MG63 (cell line): ENCODE measurements at regions not wholly inside any gene's neighbourhood (a gene's known extent, or its start where the extent isn't known, plus 50 kb on each side); places are given as distances from the start of the nearest gene placed in this dataset.

Source experiments
- DNase-seq: peaks from one replicate; pipeline ENCODE4 v3.0.0-alpha.2; 2020
- H3K27me3 ChIP-seq: fragments of 250-450 bp; sonication (Bioruptor Pico); 2 replicates; pipeline ENCODE4 v1.5.1; 2020; ENCODE audit warnings: mild to moderate bottlenecking, moderate library complexity
- H3K36me3 ChIP-seq: fragments of 250-450 bp; sonication (Bioruptor Pico); 2 replicates; pipeline ENCODE4 v1.5.1; 2020; ENCODE audit warnings: mild to moderate bottlenecking, moderate library complexity
- H3K4me3 ChIP-seq: fragments of 250-450 bp; sonication (Bioruptor Pico); 2 replicates; pipeline ENCODE4 v1.5.1; 2020; ENCODE audit warnings: mild to moderate bottlenecking, moderate library complexity
- H3K9me3 ChIP-seq: fragments of 250-450 bp; sonication (Bioruptor Pico); 2 replicates; pipeline ENCODE4 v1.5.1; 2020; ENCODE audit warnings: mild to moderate bottlenecking, moderate library complexity

- no peaks in the 10 kb centered on the region for H3K27me3 ChIP-seq
- DNase-seq: no peak
These were observed 85.9 kb upstream of the C3orf80 start for GRCh38 chr3:160139291-160139690.

GRCh38 chr3:160140756-160141155 is 84.5 kb upstream of the C3orf80 start:
- DNase-seq: no peak
- no peak overlapping the region for H3K4me3 ChIP-seq
- H3K36me3 ChIP-seq: no peaks in the 10 kb centered on the region
- H3K9me3 ChIP-seq: peaks cover 7% of the 10 kb centered on the region
- no peaks in the 10 kb centered on the region for H3K27me3 ChIP-seq

More at GRCh38 chr3:160139291-160139690, 85.9 kb upstream of the C3orf80 start:
- H3K36me3 ChIP-seq: no peaks in the 10 kb centered on the region
- H3K9me3 ChIP-seq: peaks cover 7% of the 10 kb centered on the region
- H3K4me3 ChIP-seq: no peak overlapping the region

GRCh38 chr3:160141485-160142185 is 83.6 kb upstream of the C3orf80 start:
- DNase-seq: no peak
- Histone ChIP-seq H3K27me3 (no peaks in the 10 kb centered on the region), H3K9me3 (peaks cover 7% of the 10 kb centered on the region), H3K36me3 (no peaks in the 10 kb centered on the region), H3K4me3 (no peak overlapping the region)

GRCh38 chr3:160143482-160143881 is 81.7 kb upstream of the C3orf80 start:
- H3K36me3 ChIP-seq: no peaks in the 10 kb centered on the region

GRCh38 chr3:160150066-160150465 is 75.2 kb upstream of the C3orf80 start:
- Histone ChIP-seq H3K27me3 (no peaks in the 10 kb centered on the region), H3K9me3 (no peaks in the 10 kb centered on the region), H3K4me3 (no peak overlapping the region), H3K36me3 (no peaks in the 10 kb centered on the region)
- DNase-seq: no peak

More at GRCh38 chr3:160143482-160143881, 81.7 kb upstream of the C3orf80 start:
- no peaks in the 10 kb centered on the region for H3K27me3 ChIP-seq
- DNase-seq: no peak
- peaks cover 7% of the 10 kb centered on the region for H3K9me3 ChIP-seq
- H3K4me3 ChIP-seq: no peak overlapping the region

GRCh38 chr3:160150525-160150924 is 74.7 kb upstream of the C3orf80 start:
- no peak overlapping the region for H3K4me3 ChIP-seq
- no peaks in the 10 kb centered on the region for H3K36me3 ChIP-seq
- H3K9me3 ChIP-seq: no peaks in the 10 kb centered on the region
- H3K27me3 ChIP-seq: no peaks in the 10 kb centered on the region
- peak; percentile 76 for DNase-seq

GRCh38 chr3:160152638-160153037 is 72.6 kb upstream of the C3orf80 start:
- DNase-seq: no peak
- Histone ChIP-seq H3K27me3 (no peaks in the 10 kb centered on the region), H3K4me3 (no peak overlapping the region), H3K9me3 (no peaks in the 10 kb centered on the region), H3K36me3 (no peaks in the 10 kb centered on the region)

GRCh38 chr3:160154033-160154432 is 71.2 kb upstream of the C3orf80 start:
- no peaks in the 10 kb centered on the region for H3K36me3 ChIP-seq
- H3K27me3 ChIP-seq: no peaks in the 10 kb centered on the region
- H3K4me3 ChIP-seq: no peak overlapping the region
- no peak for DNase-seq
- no peaks in the 10 kb centered on the region for H3K9me3 ChIP-seq

- DNase-seq: no peak
These were observed 70.6 kb upstream of the C3orf80 start for GRCh38 chr3:160154596-160154995.

GRCh38 chr3:160157321-160157720 is 67.9 kb upstream of the C3orf80 start:
- Histone ChIP-seq H3K9me3 (no peaks in the 10 kb centered on the region), H3K4me3 (no peak overlapping the region), H3K27me3 (no peaks in the 10 kb centered on the region), H3K36me3 (no peaks in the 10 kb centered on the region)
- no peak for DNase-seq

More at GRCh38 chr3:160154596-160154995, 70.6 kb upstream of the C3orf80 start:
- Histone ChIP-seq H3K27me3 (no peaks in the 10 kb centered on the region), H3K9me3 (no peaks in the 10 kb centered on the region), H3K36me3 (no peaks in the 10 kb centered on the region), H3K4me3 (no peak overlapping the region)

- Histone ChIP-seq H3K27me3 (no peaks in the 10 kb centered on the region), H3K9me3 (no peaks in the 10 kb centered on the region), H3K36me3 (no peaks in the 10 kb centered on the region), H3K4me3 (no peak overlapping the region)
- DNase-seq: no peak
These were observed 65.9 kb upstream of the C3orf80 start for GRCh38 chr3:160159341-160159740.

- Histone ChIP-seq H3K27me3 (no peaks in the 10 kb centered on the region), H3K9me3 (no peaks in the 10 kb centered on the region), H3K4me3 (no peak overlapping the region), H3K36me3 (no peaks in the 10 kb centered on the region)
- no peak for DNase-seq
These were observed 65.4 kb upstream of the C3orf80 start for GRCh38 chr3:160159806-160160205.

- no peak for DNase-seq
These were observed 63.3 kb upstream of the C3orf80 start for GRCh38 chr3:160161921-160162320.

GRCh38 chr3:160162440-160162839 is 62.8 kb upstream of the C3orf80 start:
- DNase-seq: no peak
- H3K4me3 ChIP-seq: no peak overlapping the region
- no peaks in the 10 kb centered on the region for H3K9me3 ChIP-seq
- no peaks in the 10 kb centered on the region for H3K36me3 ChIP-seq
- H3K27me3 ChIP-seq: no peaks in the 10 kb centered on the region

More at GRCh38 chr3:160161921-160162320, 63.3 kb upstream of the C3orf80 start:
- no peaks in the 10 kb centered on the region for H3K9me3 ChIP-seq
- H3K36me3 ChIP-seq: no peaks in the 10 kb centered on the region
- no peaks in the 10 kb centered on the region for H3K27me3 ChIP-seq
- no peak overlapping the region for H3K4me3 ChIP-seq

- DNase-seq: no peak
- H3K4me3 ChIP-seq: no peak overlapping the region
- no peaks in the 10 kb centered on the region for H3K27me3 ChIP-seq
- H3K36me3 ChIP-seq: no peaks in the 10 kb centered on the region
- no peaks in the 10 kb centered on the region for H3K9me3 ChIP-seq
These were observed 61.9 kb upstream of the C3orf80 start for GRCh38 chr3:160163229-160163878.

GRCh38 chr3:160168246-160168645 is 57.0 kb upstream of the C3orf80 start:
- Histone ChIP-seq H3K9me3 (no peaks in the 10 kb centered on the region), H3K4me3 (no peak overlapping the region), H3K27me3 (no peaks in the 10 kb centered on the region), H3K36me3 (no peaks in the 10 kb centered on the region)
- no peak for DNase-seq

GRCh38 chr3:160169139-160169976 is 55.9 kb upstream of the C3orf80 start:
- H3K9me3 ChIP-seq: no peaks in the 10 kb centered on the region
- no peaks in the 10 kb centered on the region for H3K36me3 ChIP-seq
- H3K27me3 ChIP-seq: no peaks in the 10 kb centered on the region
- peak; percentile 29 for DNase-seq
- H3K4me3 ChIP-seq: no peak overlapping the region
